NB4 (cell line): ENCODE measurements at regions not wholly inside any gene's neighbourhood (a gene's known extent, or its start where the extent isn't known, plus 50 kb on each side); places are given as distances from the start of the nearest gene placed in this dataset.

Experiments used
- DNase-seq: peaks from one replicate; pipeline ENCODE4 v3.0.0; 2010; ENCODE audit warnings: low read depth
- H3K4me3 ChIP-seq: one replicate; pipeline ENCODE4 v1.5.1; 2011; ENCODE audit warnings: mild to moderate bottlenecking, low read depth, low read length, moderate library complexity
- MYC ChIP-seq: IDR thresholded peaks from 2 replicates; pipeline ENCODE4 v1.6.1; 2011; ENCODE audit warnings: low read depth, low read length
- POLR2A ChIP-seq: IDR thresholded peaks from 2 replicates; pipeline ENCODE4 v1.6.1; 2011; ENCODE audit warnings: mild to moderate bottlenecking; ENCODE audit not compliant: insufficient read length; ENCODE audit errors: extremely low read depth
- TF ChIP-seq, protein P1 (sequence below): IDR thresholded peaks from one replicate; pipeline ENCODE4 v1.5.1; 2012; ENCODE audit warnings: low read depth, low read length
- TF ChIP-seq, protein P2 (sequence below): IDR thresholded peaks from 2 replicates; pipeline ENCODE4 v1.6.1; 2011; ENCODE audit warnings: low read depth, low read length

DNA sequence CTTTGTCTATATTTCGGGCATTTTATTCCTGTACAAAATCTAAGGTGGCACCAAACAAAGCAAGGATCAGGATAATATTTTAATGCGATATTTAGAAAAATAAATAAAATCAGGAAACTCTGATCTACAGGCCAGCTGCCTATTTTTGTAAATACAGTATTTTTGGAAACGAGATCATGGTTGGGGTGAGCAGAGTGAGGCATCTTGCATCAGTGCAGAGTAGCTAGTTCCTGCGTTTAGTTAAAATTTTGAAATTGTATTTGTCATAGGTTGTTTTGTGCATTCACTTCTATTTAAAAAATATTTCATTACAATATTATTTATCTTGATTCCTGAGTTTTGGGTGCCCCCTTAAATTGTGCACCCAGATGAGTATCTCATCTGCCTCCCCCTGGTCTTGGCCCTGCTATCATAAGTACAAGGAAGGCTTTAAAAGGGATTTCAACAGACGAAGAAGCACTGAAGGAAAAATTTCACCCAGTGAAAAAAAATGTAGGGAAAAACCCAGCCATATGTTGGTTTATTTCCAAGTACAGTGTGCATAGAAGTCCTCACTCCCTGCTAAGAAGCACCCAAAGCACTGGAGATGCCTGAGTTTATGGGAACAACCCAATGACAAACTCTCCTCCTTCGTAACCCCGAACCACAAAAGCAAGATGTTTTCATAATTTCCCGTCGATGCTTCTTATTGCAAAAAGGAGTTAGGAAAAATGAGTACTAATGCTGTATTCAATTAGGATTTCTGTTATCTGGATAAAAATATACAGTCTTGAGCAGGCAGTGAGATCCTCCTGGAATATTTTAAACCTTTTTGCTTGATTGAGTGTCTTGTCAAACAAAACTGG lies 304.7 kb upstream of the CLINT1 start:
- H3K4me3 ChIP-seq = no peak overlapping the region
- DNase-seq = no peak
- TF ChIP-seq POLR2A = no peak
- no peak for TF ChIP-seq MYC
- TF ChIP-seq, protein P1, sequence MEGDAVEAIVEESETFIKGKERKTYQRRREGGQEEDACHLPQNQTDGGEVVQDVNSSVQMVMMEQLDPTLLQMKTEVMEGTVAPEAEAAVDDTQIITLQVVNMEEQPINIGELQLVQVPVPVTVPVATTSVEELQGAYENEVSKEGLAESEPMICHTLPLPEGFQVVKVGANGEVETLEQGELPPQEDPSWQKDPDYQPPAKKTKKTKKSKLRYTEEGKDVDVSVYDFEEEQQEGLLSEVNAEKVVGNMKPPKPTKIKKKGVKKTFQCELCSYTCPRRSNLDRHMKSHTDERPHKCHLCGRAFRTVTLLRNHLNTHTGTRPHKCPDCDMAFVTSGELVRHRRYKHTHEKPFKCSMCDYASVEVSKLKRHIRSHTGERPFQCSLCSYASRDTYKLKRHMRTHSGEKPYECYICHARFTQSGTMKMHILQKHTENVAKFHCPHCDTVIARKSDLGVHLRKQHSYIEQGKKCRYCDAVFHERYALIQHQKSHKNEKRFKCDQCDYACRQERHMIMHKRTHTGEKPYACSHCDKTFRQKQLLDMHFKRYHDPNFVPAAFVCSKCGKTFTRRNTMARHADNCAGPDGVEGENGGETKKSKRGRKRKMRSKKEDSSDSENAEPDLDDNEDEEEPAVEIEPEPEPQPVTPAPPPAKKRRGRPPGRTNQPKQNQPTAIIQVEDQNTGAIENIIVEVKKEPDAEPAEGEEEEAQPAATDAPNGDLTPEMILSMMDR = no peak
- TF ChIP-seq, protein P2, sequence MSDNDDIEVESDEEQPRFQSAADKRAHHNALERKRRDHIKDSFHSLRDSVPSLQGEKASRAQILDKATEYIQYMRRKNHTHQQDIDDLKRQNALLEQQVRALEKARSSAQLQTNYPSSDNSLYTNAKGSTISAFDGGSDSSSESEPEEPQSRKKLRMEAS = no peak

DNA sequence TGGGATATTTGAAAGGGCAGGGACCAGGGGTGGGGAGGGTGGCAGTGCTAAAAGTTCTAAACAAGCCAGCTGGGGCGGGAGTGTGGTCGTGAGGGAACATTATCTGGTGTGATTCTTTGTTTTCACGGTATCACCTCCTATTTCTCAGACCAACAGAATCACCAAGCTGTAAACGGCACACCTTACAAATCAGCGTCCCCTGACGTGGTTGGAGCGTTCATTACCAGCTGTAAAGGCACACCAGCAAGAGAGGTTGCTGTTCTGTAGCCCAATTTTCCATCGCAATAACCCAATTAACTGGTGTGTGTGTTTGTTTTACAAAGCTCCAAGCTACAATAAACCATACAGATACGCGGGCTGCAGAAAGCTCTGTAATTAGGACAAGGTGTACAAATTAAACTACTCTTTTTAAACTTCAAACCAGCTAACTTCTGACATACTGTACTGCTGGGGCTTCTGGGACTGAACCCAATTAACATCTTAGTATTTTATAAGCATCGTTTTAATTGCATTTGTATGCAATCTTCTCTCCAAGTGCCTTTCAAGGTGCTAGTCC lies 303.6 kb upstream of the CLINT1 start:
- TF ChIP-seq, protein P1 = no peak
- TF ChIP-seq, protein P2 = no peak
- TF ChIP-seq MYC (no peak), POLR2A (no peak)
- no peak overlapping the region for H3K4me3 ChIP-seq
- no peak for DNase-seq

GRCh38 chr5:158162026-158162425 lies 303.1 kb upstream of the CLINT1 start:
- no peak overlapping the region for H3K4me3 ChIP-seq
- TF ChIP-seq, protein P2 = no peak
- TF ChIP-seq POLR2A (no peak), MYC (no peak)
- TF ChIP-seq, protein P1 = no peak
- no peak for DNase-seq

DNA sequence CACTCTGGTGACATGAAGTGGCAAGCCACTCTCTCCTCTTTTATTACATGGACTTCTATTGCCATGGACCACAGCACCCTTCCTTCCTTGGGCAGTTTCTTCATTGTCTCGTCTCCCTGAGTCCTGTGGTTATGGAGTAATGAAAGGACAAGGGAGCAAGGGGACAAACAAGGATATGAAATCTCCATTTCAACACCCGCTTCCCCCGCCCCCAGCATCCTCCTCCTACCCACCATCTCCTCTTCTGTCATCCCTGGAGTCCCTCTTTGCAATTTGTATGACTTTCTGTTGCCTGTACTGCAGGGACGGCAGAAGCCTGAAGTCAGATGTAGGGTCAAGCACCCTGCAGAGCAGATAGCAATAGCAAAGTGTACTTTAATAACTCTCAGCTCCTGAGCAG lies 300.7 kb upstream of the CLINT1 start:
- H3K4me3 ChIP-seq = no peak overlapping the region
- DNase-seq = no peak
- TF ChIP-seq, protein P1 = no peak
- no peak for TF ChIP-seq MYC
- no peak for TF ChIP-seq POLR2A
- TF ChIP-seq, protein P2 = no peak

DNA sequence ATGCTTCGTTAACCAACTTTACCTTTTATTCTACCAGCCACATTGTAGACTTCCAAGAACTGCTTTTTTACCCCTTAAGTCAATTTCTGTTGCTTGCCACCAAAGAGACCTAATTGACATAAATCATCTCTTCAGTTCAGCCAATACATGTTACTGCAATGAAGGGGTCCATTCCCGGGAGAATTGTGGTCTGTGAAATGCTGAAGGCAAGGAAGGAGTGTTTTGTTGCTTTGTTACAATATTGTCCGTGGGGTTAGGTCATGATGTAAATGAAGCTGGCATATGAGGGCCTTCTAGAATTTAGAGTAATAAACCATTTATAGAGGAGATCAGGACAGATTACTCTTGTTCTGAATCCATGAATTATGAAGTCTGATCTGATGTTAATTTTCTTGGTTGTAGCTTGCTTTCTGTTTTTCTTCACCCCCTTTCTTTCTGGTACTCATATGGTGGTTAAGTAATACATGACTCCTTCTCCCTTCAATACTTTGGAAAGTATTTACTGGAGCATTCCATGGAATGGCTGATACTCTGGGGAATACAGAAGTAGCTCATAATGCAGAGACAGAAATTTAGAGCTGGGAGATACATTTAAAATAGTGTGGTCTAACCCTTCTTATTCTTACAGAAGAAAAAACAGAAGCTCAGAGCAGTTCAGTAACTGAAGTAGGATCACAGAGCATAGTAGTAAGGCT lies 297.0 kb upstream of the CLINT1 start:
- no peak overlapping the region for H3K4me3 ChIP-seq
- TF ChIP-seq, protein P2 = no peak
- TF ChIP-seq, protein P1 = no peak
- TF ChIP-seq POLR2A = no peak
- TF ChIP-seq MYC = no peak
- DNase-seq = peak; percentile 3
